ENCODE measurements at regions not wholly inside any gene's neighbourhood (a gene's known extent, or its start where the extent isn't known, plus 50 kb on each side); places are given as distances from the start of the nearest gene placed in this dataset.

- no peak for DNase-seq
These were observed 291.5 kb downstream of the ZSWIM6 start for GRCh38 chr5:61623401-61624069.

DNA sequence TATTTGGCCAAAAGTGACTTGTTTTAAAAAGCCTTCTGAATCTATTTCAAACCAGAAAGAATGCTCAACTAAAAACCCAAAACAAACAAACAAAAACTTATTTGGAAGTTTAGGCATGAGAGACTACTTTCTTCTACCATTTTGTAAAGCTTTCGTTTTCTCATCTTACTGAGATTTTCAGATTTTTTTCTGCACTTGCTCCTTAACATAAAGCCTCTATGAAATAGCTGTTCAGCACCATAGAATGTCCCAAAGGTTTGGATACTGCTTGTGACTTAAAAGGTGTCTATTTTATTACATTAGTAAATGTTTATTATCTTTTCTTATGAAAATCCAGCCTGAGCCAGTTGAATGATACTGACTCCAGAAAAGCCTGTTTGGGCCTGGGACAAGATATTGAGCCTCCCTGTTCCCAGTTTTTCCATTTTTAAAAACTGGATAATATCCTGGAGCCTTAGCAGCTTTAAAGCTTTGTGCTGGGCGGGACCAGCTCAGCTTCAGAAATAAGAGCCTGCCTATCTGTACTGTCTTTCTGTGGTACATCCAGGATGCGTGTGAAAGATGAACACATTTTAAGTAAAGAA, 292.6 kb downstream of the ZSWIM6 start:
- DNase-seq, result no peak

DNA sequence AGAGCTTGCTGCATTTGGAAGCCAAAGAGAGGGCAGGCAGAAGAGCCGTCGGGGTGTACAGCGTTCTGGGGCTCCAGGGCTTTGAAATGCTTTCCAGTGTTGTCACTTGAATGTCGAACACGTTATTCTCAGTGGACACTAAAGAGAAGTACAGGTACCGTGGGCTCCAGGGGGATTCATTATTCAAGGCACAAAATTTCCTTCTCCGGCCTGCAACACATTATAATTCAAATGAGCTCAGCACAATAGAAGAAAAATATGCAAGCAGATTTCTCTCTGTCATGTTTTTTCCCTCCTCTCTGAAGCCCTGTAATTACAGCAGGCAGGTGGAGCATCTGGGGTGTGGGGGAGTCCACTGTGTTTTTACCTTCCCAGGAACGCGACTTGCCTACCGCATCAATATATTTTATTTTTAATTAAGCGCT, 293.1 kb downstream of the ZSWIM6 start:
- DNase-seq, result no peak

- peak in 2 of 6 experiments; percentile 1 to 4 for DNase-seq
These were observed 293.9 kb downstream of the ZSWIM6 start for GRCh38 chr5:61625681-61626621.

DNA sequence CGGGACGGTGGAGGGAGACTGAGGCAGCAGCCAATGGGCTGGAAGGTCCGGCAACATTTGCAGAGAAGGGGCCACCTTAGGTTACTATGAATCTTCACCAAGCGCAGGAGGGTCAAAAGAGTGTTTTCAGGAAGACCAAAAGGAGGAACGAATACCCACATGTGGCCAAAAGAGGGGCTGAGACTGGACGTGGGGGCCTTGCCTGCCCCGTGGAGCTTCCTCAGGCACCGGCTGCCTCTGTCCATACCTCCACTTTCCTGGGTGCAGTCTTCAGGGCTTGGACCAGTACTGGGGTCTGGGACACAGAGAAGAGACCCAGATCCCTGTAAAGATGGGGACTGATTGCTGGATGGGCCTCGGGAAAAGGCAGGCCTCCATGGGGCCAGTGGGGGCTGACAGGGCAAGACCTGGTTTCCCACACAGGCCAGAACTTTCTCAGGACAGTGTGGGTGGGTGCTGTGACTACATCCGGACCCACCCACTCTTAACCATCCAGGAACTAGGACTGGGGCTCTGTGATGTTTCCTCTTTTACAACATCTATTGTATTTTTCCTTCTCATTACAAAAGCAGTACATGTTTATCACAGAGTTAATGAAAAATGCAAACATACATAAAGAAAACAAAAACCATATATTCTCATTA, 294.7 kb downstream of the ZSWIM6 start:
- no peak for DNase-seq

- DNase-seq, result no peak
These were observed 295.5 kb downstream of the ZSWIM6 start for GRCh38 chr5:61627531-61627930.

DNA sequence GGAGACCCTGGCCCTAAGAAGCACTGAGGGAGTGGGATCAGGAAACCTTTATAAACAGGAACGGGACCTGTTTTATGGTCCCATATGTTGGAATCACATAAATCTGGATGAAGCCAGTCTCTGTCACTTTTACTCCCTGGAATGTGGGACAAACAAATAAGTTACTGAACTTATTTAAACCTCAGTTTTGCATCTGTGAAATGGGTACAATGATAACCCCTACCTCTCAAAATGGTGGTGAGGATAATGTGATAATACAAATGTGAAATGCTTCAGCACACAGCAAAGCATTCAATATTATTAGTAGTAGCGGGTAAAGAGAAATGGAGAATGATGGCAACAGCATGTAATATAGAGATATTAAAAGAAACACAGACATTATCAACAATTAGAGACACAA, 298.9 kb downstream of the ZSWIM6 start:
- no peak for DNase-seq

- no peak for DNase-seq
These were observed 299.4 kb downstream of the ZSWIM6 start for GRCh38 chr5:61631438-61631941.

- no peak for DNase-seq
These were observed 300.0 kb downstream of the ZSWIM6 start for GRCh38 chr5:61632064-61632463.

GRCh38 chr5:61635271-61635670, 303.2 kb downstream of the ZSWIM6 start:
- no peak for DNase-seq

- no peak for DNase-seq
These were observed 305.5 kb downstream of the ZSWIM6 start for GRCh38 chr5:61637566-61637965.

DNA sequence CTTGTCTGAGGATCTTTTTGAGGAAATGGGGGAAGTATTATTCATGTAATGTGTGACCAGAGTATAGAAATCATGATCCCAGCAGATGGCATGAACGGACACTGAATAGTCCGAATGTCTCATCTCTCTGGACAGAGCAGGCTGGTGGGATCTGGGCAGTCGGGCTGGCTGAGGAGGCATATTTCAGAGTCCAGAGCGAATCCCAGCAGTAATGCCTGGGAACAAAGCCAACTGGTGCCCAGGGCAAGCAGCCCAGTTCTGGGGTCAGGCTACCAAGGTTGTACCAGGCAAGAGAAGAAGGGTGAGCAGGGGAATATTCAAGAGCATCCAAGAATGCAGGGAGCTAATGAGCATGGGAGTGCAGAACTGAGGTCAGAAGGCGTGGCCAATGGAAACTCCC, 306.4 kb downstream of the ZSWIM6 start:
- no peak for DNase-seq

DNA sequence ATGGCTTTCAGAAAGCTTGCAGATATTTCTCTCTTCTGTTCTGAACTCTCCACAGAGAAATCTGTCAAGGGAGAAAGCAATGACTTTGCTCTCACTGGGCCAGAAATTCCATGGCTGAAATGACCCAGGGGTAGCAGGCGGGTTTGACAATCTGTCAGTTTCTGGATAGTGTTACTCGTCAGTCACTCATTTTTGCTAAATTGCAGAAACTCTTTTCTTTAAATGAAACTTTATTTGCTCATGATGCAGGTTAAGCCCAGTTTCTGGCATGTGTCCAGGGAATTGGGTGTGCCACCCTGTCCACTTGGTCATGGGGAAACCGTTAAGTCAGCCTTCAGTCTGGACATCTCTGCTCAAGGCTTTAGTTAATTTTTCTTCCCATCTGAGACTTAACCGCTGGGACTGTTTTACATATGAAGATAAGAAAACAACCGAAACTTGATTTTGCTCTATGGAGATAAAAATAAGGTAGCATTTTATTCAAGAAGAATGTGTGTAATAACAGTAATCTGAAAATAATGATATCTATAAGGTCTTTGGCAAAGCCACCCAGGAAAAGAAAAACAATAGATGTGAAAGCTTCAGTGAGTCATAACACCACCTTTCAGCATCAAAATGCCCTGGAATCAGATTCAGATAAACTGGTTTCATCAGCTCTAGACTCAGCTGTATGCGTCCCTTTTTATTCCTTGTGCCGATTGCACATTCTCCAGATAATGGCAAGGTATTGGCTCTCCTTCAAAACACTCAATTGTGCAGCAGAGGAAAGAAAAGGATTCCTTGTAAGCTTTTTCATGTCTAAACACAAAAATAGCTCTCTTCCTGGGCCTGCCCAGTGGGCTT, 308.3 kb downstream of the ZSWIM6 start:
- no peak for DNase-seq

- DNase-seq, result no peak
These were observed 309.9 kb downstream of the ZSWIM6 start for GRCh38 chr5:61641748-61642565.

- no peak for DNase-seq
These were observed 315.6 kb downstream of the ZSWIM6 start for GRCh38 chr5:61647672-61648071.

DNA sequence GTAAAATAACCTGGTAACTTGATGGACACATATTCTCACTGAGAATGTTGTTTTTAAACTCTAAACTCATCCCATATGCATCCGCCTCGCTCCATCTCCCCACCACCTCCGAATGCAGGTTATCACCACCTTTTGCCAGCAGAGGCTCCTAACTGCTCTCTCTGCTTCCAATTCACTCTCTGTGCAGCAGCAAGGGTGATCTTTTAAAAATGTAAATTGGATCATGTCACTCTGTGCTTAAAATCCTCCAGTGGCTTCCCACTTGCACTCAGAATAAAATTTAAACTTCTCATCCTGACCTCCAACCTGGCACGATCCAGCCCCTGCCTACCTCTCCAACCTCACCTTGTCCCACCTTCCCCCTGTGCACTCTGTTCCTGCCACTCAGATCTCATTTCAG, 317.2 kb downstream of the ZSWIM6 start:
- no peak for DNase-seq

- DNase-seq, result no peak
These were observed 317.9 kb downstream of the ZSWIM6 start for GRCh38 chr5:61649971-61650370.

- no peak for DNase-seq
These were observed 318.6 kb downstream of the ZSWIM6 start for GRCh38 chr5:61650661-61651060.

DNA sequence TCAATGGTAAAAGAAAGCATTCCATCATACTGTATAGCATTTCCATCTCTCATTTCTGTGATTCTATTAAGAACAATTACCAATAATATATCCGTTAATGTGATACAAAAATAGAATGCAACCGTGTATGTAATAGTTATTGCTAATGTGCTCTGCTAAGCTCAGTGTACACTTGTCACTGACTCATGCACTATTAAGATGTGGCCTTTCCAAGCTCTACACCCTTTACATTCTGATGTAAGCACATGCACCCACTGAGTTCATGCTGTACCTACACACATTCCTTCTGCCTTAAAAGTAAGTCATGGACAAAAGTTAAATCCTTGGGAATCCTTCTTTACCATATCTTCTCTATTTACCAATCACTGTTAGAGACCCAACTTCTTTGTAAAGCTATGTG, 319.1 kb downstream of the ZSWIM6 start:
- no peak for DNase-seq

GRCh38 chr5:61652916-61653315, 320.9 kb downstream of the ZSWIM6 start:
- no peak for DNase-seq

Data from stimulated activated naive CD4-positive, alpha-beta T cell (primary cell).